Left cardiac atrium (tissue), 4 donors: ENCODE measurements at regions not wholly inside any gene's neighbourhood (a gene's known extent, or its start where the extent isn't known, plus 50 kb on each side); places are given as distances from the start of the nearest gene placed in this dataset.
"Not testable (repeated sequence)": the region's sequence is repeated elsewhere in the genome, so short reads cannot be mapped to it uniquely, and the experiment has no call there.

Source experiments
- ATAC-seq, 2 donors: fragments of 200-7000 bp; cut with Tn5 transposase; one replicate each; pipeline ENCODE4 v1.9.1; 2020; ENCODE audit warnings: mild to moderate bottlenecking in 2 of 2, moderate library complexity in 2 of 2
- DNase-seq: peaks from one replicate; pipeline ENCODE4 v3.0.0-alpha.2; 2020
- intact Hi-C, 2 donors: fragments of 100-400 bp; cut with DNase I; formaldehyde crosslinking; loops; one replicate each; pipeline versions ENCODE4 v1.14.1 to v1.15.1; 2022 to 2023
- donor health status: DM: no; HTN: yes; CAD: no.
- donor health status: DM: no; HTN: yes; CAD: no; lungs with severe emphysema.
- donor health status: DM: yes; HTN: yes; CAD: no.
- donor health status: Dilated cardiomyopathy.

DNA sequence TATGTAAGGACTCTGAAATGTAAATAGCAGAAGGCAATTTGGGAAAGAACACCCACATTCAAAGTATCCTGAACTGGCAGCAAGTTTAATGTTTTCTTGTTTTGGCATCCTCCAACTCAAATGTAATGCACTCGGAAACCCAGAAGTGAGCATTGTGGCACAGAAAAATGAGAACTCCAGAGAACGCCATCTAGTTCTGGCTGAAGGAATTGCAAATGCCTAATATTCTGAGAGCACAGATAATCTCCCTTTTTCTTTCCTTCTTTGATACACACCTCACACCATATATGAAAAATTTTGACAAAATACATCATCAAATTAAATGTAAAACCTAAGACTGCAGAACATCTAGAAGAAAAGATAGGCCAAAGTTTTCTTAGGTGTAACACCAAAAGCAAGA, 52.1 kb downstream of the PWWP3B start:
- ATAC-seq = no peak
- no peak for DNase-seq
- intact Hi-C loops = no loop called here

DNA sequence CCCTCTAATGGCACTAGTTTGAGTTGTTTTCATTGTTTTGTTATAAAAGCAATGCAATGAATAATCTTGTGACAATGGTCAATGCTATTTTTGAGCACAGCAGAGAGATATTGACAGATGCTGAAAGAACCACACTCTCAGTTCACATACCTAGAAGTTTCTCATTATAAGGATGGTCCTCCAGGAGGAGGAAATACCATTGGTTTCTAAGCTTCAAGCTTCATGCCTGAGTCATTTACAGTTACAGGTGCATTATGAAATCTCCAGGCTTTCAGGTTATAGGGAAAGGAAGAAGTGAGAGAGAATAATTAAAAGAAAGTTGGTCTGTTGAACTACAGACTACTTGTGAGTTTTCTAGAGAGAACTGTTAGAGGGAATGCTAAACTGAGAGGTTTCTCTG, 75.3 kb downstream of the PWWP3B start:
- DNase-seq (no peak), ATAC-seq (no peak)
- intact Hi-C loops = no loop called here

- DNase-seq (no peak), ATAC-seq (no peak)
- intact Hi-C loops = no loop called here
Measured at GRCh38 chrX:106246511-106246910, 78.4 kb downstream of the PWWP3B start.

- ATAC-seq = no peak
- DNase-seq = no peak
- intact Hi-C loops = no loop called here
Measured at GRCh38 chrX:106247162-106247561, 79.1 kb downstream of the PWWP3B start.

GRCh38 chrX:106249706-106250379, 81.7 kb downstream of the PWWP3B start:
- ATAC-seq (no peak), DNase-seq (no peak)
- intact Hi-C loops = no loop called here

- no peak for DNase-seq
- intact Hi-C loops = no loop called here
- ATAC-seq = no peak
Measured at GRCh38 chrX:106263817-106264216, 95.7 kb downstream of the PWWP3B start.

GRCh38 chrX:106273947-106274587, 106.0 kb downstream of the PWWP3B start:
- DNase-seq, intact Hi-C loops, ATAC-seq: not testable (repeated sequence)

GRCh38 chrX:106275172-106275571, 107.1 kb downstream of the PWWP3B start:
- intact Hi-C loops, DNase-seq: not testable (repeated sequence)
- peak in 1 of 2 donors; percentile 39 for ATAC-seq

DNA sequence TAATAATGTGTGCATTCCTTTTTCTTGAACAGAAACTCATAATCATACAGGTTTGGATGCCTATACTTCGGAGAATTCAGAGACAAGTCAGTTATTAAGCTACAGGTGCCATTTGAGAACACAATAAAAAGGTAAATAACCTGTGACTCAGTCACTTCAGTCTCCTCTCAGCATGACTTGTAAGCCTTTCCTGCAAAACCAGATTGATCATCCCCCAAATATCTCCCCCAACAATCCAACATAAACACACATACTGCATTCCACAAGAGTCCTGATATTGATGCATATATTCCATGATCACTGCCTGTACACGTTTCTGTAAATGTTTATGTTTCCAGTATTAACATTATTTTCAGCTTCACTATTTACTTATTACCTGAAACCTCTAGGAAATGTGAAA, 110.8 kb downstream of the PWWP3B start:
- DNase-seq (no peak), ATAC-seq (no peak)
- intact Hi-C loops = no loop called here

- intact Hi-C loops = no loop called here
- no peak for ATAC-seq
- no peak for DNase-seq
Measured at GRCh38 chrX:106281383-106281782, 113.3 kb downstream of the PWWP3B start.

- intact Hi-C loops = no loop called here
- ATAC-seq (no peak), DNase-seq (no peak)
Measured at GRCh38 chrX:106283841-106284240, 115.7 kb downstream of the PWWP3B start.

- no peak for DNase-seq
- no peak for ATAC-seq
- intact Hi-C loops = no loop called here
Measured at GRCh38 chrX:106284431-106285025, 116.4 kb downstream of the PWWP3B start.

DNA sequence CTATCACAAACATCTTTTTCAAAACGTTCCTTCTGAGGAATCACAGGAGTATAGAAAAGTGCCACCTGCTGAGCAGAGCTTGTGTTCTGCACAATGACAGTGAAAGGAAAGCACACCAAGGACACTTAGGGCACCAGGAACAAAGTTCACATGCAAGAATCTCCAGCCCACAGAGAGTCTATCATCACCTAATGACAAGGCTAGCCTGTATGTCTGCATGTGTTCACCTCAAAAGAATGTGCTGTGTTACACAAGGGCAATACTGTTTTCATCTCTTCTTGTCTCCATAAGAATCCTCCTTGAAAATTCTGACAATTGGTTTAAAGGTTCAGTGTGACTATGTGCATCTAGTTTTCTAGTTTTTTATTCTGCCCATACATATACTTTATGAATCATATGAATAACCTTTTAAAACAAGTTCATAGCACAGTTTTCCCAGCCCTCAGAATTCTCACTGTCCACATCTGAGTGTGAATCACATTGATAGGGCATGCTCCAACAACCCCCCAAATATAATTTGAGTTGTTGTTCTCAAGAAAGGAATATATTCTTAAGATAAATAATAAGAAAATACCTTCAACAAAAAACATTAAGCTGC, 118.0 kb downstream of the PWWP3B start:
- ATAC-seq (peak in 1 of 2 donors; percentile 49), DNase-seq (no peak)
- intact Hi-C loops = no loop called here

DNA sequence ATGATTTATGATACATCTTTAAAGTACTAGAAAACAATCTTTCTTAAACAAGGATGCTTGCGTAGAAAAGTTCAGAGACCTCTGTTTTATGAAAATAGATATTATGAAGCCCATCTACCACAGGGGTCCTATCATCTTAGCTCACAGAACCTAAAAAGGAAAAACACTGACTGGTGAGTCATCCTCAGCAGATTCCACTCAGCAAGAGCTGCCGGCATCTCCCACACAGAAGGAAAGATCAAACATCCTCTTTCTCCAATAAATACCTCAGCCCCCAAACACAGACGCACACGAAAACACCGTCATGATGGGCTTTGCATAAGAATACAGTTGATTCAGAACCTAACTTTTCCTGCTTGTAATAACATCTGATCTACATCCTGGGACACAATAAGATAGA, 122.7 kb downstream of the PWWP3B start:
- ATAC-seq = peak in 1 of 2 donors; percentile 38

GRCh38 chrX:106291779-106292390, 123.8 kb downstream of the PWWP3B start:
- ATAC-seq, intact Hi-C loops, DNase-seq: not testable (repeated sequence)

More for the DNA sequence above, 122.7 kb downstream of the PWWP3B start:
- intact Hi-C loops, DNase-seq: not testable (repeated sequence)

DNA sequence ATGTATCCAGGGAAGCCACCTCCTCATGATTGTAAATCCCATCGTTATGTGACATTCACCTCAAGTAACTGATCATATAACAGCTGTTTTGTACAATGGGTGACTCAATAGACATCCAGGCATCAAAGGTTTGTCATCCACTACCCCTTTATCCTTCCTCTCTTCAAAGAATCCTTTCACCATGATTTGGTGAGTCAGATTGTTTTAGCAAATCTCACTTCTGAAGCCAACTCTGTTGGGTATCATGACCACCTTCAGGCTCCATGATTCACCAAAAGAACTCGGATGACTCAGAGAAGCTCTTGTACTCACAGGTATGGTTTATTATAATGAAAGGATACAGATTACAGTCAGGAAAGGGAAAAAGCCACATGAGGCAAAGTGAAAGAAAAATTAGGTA, 132.1 kb downstream of the PWWP3B start:
- no peak for ATAC-seq
- DNase-seq = no peak
- intact Hi-C loops = no loop called here

DNA sequence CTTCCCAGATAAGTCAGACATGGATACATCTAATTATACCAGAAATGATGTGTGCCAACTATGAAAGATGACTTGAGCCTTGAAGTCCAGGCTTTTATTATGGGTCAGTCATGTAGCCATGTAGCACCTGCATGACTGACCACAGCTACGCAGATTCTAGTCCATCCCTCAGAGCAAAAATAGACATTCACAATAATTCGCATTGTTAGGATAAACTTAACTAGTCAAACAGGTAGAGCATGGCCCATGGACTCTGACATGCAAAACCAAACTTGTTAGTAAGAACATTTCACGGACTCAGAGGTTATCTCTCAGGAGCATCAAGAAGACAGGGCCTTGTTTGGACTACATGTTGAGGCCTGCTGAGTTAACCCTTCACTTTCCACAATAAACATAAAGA, 132.6 kb downstream of the PWWP3B start:
- DNase-seq = no peak
- ATAC-seq = no peak
- intact Hi-C loops = no loop called here

DNA sequence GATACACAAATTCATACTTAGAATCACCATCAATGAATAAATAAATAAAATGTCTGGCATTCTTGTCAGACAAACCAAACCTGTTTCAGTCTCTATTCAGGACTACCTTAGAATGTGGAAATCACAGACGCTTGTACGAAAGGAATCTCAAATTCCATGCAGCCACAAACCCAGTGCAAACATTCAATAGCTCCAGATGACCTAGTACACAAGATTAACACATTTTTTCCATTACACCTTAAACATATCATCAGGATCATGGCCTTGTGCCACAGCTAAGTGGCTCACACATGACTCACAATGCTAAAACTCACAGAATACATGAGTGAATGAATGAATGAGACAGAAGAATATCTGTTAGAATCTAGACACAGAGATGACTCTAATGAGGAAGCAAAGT, 134.2 kb downstream of the PWWP3B start:
- DNase-seq = no peak
- no peak for ATAC-seq
- intact Hi-C loops = no loop called here

- no peak for ATAC-seq
Measured at GRCh38 chrX:106306391-106306947, 138.4 kb downstream of the PWWP3B start.

GRCh38 chrX:106323357-106323756, 155.3 kb downstream of the PWWP3B start:
- ATAC-seq (no peak), DNase-seq (no peak)
- intact Hi-C loops = no loop called here

More at GRCh38 chrX:106306391-106306947, 138.4 kb downstream of the PWWP3B start:
- no peak for DNase-seq
- intact Hi-C loops = no loop called here
